ENCODE measurements at regions not wholly inside any gene's neighbourhood (a gene's known extent, or its start where the extent isn't known, plus 50 kb on each side); places are given as distances from the start of the nearest gene placed in this dataset.

DNA sequence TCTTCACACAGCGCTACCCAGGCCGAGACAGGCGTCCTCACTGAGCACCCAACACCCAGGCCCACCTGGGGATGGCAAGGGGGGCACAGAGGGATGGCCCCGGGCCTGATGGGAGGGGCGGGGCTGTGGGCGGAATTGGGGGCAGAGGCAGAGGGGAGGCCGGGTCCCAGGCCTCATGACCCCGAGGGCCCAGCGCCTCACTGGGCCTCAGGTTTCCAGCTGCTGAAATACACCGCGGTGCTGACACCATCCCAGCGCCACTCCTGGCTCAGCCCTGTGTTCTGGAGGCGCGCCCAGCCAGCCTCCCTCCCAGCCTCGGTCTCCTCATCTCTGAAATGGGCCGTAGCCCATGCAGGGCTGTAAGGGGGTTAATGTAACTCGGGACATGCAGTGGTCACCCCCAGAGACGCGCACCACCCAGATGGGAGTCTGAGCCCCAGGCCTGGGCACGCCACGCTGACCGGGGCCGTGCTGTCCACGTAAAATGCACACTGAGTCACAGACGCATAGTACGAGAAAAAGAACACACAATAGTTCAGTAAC lies 82.3 kb downstream of the UNCX start:
- Histone ChIP-seq H3K4me3 (ENCODE audit: low read length) (no peak overlapping the region), H4K8ac (ENCODE audit: low read depth, low read length) (no peak overlapping the region), H3K4me1 (ENCODE audit: control insufficient read depth, low read depth, low read length) (no peaks in the 10 kb centered on the region), H3K27ac (ENCODE audit: low read depth, low read length) (no peak overlapping the region), H2BK120ac (ENCODE audit: low read depth, low read length) (no peak overlapping the region), H3K9ac (ENCODE audit: low read length) (no peak overlapping the region), H3K4ac (ENCODE audit: low read depth, low read length) (no peak overlapping the region), H3K18ac (ENCODE audit: low read length) (no peak overlapping the region), H3K23ac (ENCODE audit: low read length) (no peak overlapping the region), H3K56ac (ENCODE audit: low read length) (no peak overlapping the region), H3K4me2 (ENCODE audit: low read length) (no peak overlapping the region), H2BK5ac (ENCODE audit: low read length) (no peak overlapping the region), H3K79me2 (ENCODE audit: control insufficient read depth, insufficient read depth, low read length) (no peaks in the 10 kb centered on the region), H3K79me1 (ENCODE audit: low read length) (no peaks in the 10 kb centered on the region), H3K27me3 (ENCODE audit: insufficient read depth, low read length, poor library complexity) (no peaks in the 10 kb centered on the region), H2BK15ac (replicated peaks; ENCODE audit: low read depth) (no peak overlapping the region), H4K5ac (ENCODE audit: low read length) (no peak overlapping the region), H3K36me3 (ENCODE audit: control insufficient read depth, insufficient read depth, low read length) (no peaks in the 10 kb centered on the region), H2AK5ac (ENCODE audit: low read length) (no peak overlapping the region)
- DNase-seq, result no peak
- WGBS (ENCODE audit: extremely low coverage, insufficient coverage, low lambda C conversion rate), result no CpG with 5 or more reads among the region's 26 CpGs

DNA sequence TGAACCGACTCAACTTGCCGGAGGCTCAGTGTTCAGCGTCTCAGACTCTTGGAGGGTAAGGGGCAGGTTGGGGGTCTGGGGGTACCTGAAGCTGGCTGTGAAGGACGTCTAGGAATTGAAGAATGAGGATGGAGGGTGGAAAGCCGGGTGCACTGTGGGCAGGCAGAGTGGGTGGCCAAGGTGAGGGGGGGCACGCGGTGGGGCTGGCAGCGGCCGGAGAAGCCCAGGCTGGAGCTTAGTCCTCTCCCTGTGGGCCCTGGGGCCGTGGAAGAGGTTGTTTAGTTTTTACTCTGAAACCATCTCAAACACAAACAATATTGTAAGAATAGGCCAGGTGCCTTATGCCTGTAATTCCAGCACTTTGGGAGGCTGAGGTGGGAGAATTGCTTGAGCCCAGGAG lies 83.4 kb downstream of the UNCX start:
- H3K23ac ChIP-seq (ENCODE audit: low read length), result no peak overlapping the region
- no peaks in the 10 kb centered on the region for H3K79me1 ChIP-seq (ENCODE audit: low read length)
- no peak overlapping the region for H3K4me2 ChIP-seq (ENCODE audit: low read length)
- no peak overlapping the region for H2BK15ac ChIP-seq (replicated peaks; ENCODE audit: low read depth)
- no peak overlapping the region for H3K4me3 ChIP-seq (ENCODE audit: low read length)
- H3K4me1 ChIP-seq (ENCODE audit: control insufficient read depth, low read depth, low read length), result no peaks in the 10 kb centered on the region
- no peak overlapping the region for H4K8ac ChIP-seq (ENCODE audit: low read depth, low read length)
- H3K18ac ChIP-seq (ENCODE audit: low read length), result no peak overlapping the region
- H4K5ac ChIP-seq (ENCODE audit: low read length), result no peak overlapping the region
- no peaks in the 10 kb centered on the region for H3K36me3 ChIP-seq (ENCODE audit: control insufficient read depth, insufficient read depth, low read length)
- no peak overlapping the region for H2AK5ac ChIP-seq (ENCODE audit: low read length)
- no peaks in the 10 kb centered on the region for H3K79me2 ChIP-seq (ENCODE audit: control insufficient read depth, insufficient read depth, low read length)
- H3K4ac ChIP-seq (ENCODE audit: low read depth, low read length), result no peak overlapping the region
- no peak overlapping the region for H3K56ac ChIP-seq (ENCODE audit: low read length)
- no peaks in the 10 kb centered on the region for H3K27me3 ChIP-seq (ENCODE audit: insufficient read depth, low read length, poor library complexity)
- H2BK120ac ChIP-seq (ENCODE audit: low read depth, low read length), result no peak overlapping the region
- no CpG with 5 or more reads among the region's 10 CpGs for WGBS (ENCODE audit: extremely low coverage, insufficient coverage, low lambda C conversion rate)
- no peak overlapping the region for H3K9ac ChIP-seq (ENCODE audit: low read length)
- DNase-seq, result no peak
- H3K27ac ChIP-seq (ENCODE audit: low read depth, low read length), result no peak overlapping the region
- no peak overlapping the region for H2BK5ac ChIP-seq (ENCODE audit: low read length)

DNA sequence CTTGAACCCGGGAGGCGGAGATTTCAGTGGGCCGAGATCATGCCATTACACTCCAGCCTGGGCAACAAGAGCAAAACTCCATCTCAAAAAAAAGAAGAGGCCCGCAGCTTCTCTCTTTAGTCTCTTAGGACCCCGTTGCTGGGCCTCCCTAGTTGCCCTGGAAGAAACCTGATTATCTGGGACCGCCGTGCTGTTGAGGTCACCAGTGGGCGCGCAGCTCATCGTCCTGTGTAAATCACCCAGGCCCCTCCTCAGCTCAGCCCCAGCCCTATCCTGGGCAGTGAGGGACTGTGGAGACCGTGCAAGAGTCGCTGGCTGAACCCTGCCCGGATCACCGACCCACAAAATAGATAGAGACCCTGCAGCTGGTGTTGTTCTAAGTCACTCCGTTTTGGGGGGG lies 85.0 kb downstream of the UNCX start:
- no peak overlapping the region for H3K4me2 ChIP-seq (ENCODE audit: low read length)
- no peak overlapping the region for H3K23ac ChIP-seq (ENCODE audit: low read length)
- DNase-seq, result no peak
- H4K8ac ChIP-seq (ENCODE audit: low read depth, low read length), result no peak overlapping the region
- no peak overlapping the region for H2AK5ac ChIP-seq (ENCODE audit: low read length)
- H3K4me3 ChIP-seq (ENCODE audit: low read length), result no peak overlapping the region
- no peak overlapping the region for H2BK5ac ChIP-seq (ENCODE audit: low read length)
- no peak overlapping the region for H4K5ac ChIP-seq (ENCODE audit: low read length)
- H3K36me3 ChIP-seq (ENCODE audit: control insufficient read depth, insufficient read depth, low read length), result no peaks in the 10 kb centered on the region
- H3K18ac ChIP-seq (ENCODE audit: low read length), result no peak overlapping the region
- no peaks in the 10 kb centered on the region for H3K79me1 ChIP-seq (ENCODE audit: low read length)
- H3K27me3 ChIP-seq (ENCODE audit: insufficient read depth, low read length, poor library complexity), result no peaks in the 10 kb centered on the region
- no peaks in the 10 kb centered on the region for H3K79me2 ChIP-seq (ENCODE audit: control insufficient read depth, insufficient read depth, low read length)
- H3K27ac ChIP-seq (ENCODE audit: low read depth, low read length), result no peak overlapping the region
- WGBS (ENCODE audit: extremely low coverage, insufficient coverage, low lambda C conversion rate), result no CpG with 5 or more reads among the region's 15 CpGs
- H2BK15ac ChIP-seq (replicated peaks; ENCODE audit: low read depth), result no peak overlapping the region
- H3K4ac ChIP-seq (ENCODE audit: low read depth, low read length), result no peak overlapping the region
- no peak overlapping the region for H3K9ac ChIP-seq (ENCODE audit: low read length)
- H3K4me1 ChIP-seq (ENCODE audit: control insufficient read depth, low read depth, low read length), result no peaks in the 10 kb centered on the region
- no peak overlapping the region for H3K56ac ChIP-seq (ENCODE audit: low read length)
- H2BK120ac ChIP-seq (ENCODE audit: low read depth, low read length), result no peak overlapping the region

DNA sequence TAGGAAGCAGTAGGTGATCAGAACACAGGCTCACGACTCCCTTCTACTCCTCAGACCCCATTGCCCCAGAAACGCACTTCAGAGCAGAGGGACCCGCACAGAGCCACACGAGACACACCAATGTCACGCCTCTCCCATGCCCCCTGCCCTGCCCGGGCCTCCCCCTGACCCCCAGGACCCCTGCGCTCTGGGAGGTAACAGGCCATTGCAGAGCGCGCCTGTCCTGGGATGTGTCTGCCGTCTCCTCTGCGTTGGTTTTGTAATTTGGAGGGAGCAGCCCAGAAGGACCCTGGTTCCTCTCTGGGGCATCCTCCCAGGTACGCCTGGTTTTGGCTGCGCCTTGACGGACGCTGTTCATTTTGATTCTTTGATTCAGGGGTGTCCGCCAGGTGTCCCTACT lies 85.4 kb downstream of the UNCX start:
- WGBS (ENCODE audit: extremely low coverage, insufficient coverage, low lambda C conversion rate), result no CpG with 5 or more reads among the region's 16 CpGs
- no peaks in the 10 kb centered on the region for H3K36me3 ChIP-seq (ENCODE audit: control insufficient read depth, insufficient read depth, low read length)

DNA sequence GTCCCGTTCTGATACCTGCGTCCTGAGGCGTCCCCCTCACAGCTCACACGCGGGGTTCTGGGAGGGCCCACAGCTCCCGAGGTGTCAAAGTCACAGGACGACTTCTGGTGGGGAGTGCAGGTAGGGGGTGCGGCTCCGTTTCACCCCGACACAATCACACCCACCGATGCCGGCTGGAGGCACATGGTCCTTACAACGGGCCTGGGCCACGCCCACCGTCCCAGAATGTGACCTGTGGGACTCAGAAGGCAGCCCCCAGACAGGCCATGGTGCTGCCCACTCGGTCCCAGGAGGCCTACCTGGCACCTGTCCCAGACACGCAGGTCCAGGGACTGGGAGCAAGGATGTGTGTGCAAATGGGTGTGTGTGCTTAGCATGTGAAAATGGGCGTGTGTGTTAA lies 86.0 kb downstream of the UNCX start:
- no CpG with 5 or more reads among the region's 18 CpGs for WGBS (ENCODE audit: extremely low coverage, insufficient coverage, low lambda C conversion rate)
- H3K18ac ChIP-seq (ENCODE audit: low read length), result no peak overlapping the region
- H3K27me3 ChIP-seq (ENCODE audit: insufficient read depth, low read length, poor library complexity), result no peaks in the 10 kb centered on the region
- no peak overlapping the region for H3K4me2 ChIP-seq (ENCODE audit: low read length)
- no peak for DNase-seq
- H4K5ac ChIP-seq (ENCODE audit: low read length), result no peak overlapping the region
- no peak overlapping the region for H2BK120ac ChIP-seq (ENCODE audit: low read depth, low read length)
- no peak overlapping the region for H2AK5ac ChIP-seq (ENCODE audit: low read length)
- H2BK5ac ChIP-seq (ENCODE audit: low read length), result no peak overlapping the region
- no peak overlapping the region for H2BK15ac ChIP-seq (replicated peaks; ENCODE audit: low read depth)
- H3K79me1 ChIP-seq (ENCODE audit: low read length), result no peaks in the 10 kb centered on the region
- H3K9ac ChIP-seq (ENCODE audit: low read length), result no peak overlapping the region
- H3K4me1 ChIP-seq (ENCODE audit: control insufficient read depth, low read depth, low read length), result no peaks in the 10 kb centered on the region
- H4K8ac ChIP-seq (ENCODE audit: low read depth, low read length), result no peak overlapping the region
- H3K36me3 ChIP-seq (ENCODE audit: control insufficient read depth, insufficient read depth, low read length), result no peaks in the 10 kb centered on the region
- H3K56ac ChIP-seq (ENCODE audit: low read length), result no peak overlapping the region
- H3K27ac ChIP-seq (ENCODE audit: low read depth, low read length), result no peak overlapping the region
- H3K4ac ChIP-seq (ENCODE audit: low read depth, low read length), result no peak overlapping the region
- no peak overlapping the region for H3K23ac ChIP-seq (ENCODE audit: low read length)
- no peaks in the 10 kb centered on the region for H3K79me2 ChIP-seq (ENCODE audit: control insufficient read depth, insufficient read depth, low read length)
- H3K4me3 ChIP-seq (ENCODE audit: low read length), result no peak overlapping the region

More for the DNA sequence above, 85.4 kb downstream of the UNCX start:
- Histone ChIP-seq H3K4me2 (ENCODE audit: low read length) (no peak overlapping the region), H4K8ac (ENCODE audit: low read depth, low read length) (no peak overlapping the region), H3K9ac (ENCODE audit: low read length) (no peak overlapping the region), H3K4ac (ENCODE audit: low read depth, low read length) (no peak overlapping the region), H3K4me1 (ENCODE audit: control insufficient read depth, low read depth, low read length) (no peaks in the 10 kb centered on the region), H2BK15ac (replicated peaks; ENCODE audit: low read depth) (no peak overlapping the region), H3K27me3 (ENCODE audit: insufficient read depth, low read length, poor library complexity) (no peaks in the 10 kb centered on the region), H2BK120ac (ENCODE audit: low read depth, low read length) (no peak overlapping the region), H3K27ac (ENCODE audit: low read depth, low read length) (no peak overlapping the region), H3K23ac (ENCODE audit: low read length) (no peak overlapping the region), H4K5ac (ENCODE audit: low read length) (no peak overlapping the region), H3K56ac (ENCODE audit: low read length) (no peak overlapping the region), H3K4me3 (ENCODE audit: low read length) (no peak overlapping the region), H2AK5ac (ENCODE audit: low read length) (no peak overlapping the region), H2BK5ac (ENCODE audit: low read length) (no peak overlapping the region), H3K79me2 (ENCODE audit: control insufficient read depth, insufficient read depth, low read length) (no peaks in the 10 kb centered on the region), H3K79me1 (ENCODE audit: low read length) (no peaks in the 10 kb centered on the region), H3K18ac (ENCODE audit: low read length) (no peak overlapping the region)
- no peak for DNase-seq

DNA sequence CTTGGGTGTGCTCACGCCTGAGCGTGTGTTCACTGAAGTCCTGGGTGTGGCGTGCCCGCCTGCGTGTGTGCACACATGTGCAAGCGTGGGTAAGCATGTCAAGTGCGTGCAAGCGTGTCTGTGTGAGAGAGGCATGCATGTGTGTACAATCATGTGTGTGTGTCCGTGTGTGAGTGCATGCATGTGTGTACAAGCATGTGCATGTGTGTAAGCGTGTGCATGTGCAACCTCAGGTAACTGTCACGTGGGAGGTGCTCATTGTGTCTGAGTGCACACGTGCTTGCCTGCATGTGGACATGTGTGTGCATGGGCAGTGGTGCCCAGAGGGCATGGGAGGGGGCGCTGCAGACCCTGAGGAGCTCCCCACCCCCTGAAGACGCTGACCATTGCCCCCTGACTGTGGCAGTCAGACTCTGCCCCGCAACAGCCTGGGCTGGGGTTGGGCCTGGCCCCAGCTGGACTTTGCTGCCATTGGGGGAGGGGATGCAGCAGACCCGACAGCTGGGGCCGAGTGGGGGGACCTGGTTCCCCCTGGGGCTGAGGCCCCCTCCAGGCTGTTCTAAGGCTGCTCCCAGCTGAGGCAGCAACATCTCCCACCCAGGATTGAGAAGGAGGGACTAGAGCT lies 88.1 kb downstream of the UNCX start:
- no peak overlapping the region for H3K4ac ChIP-seq (ENCODE audit: low read depth, low read length)
- no peak for DNase-seq
- no peak overlapping the region for H2BK5ac ChIP-seq (ENCODE audit: low read length)
- H3K27me3 ChIP-seq (ENCODE audit: insufficient read depth, low read length, poor library complexity), result no peaks in the 10 kb centered on the region
- H3K79me2 ChIP-seq (ENCODE audit: control insufficient read depth, insufficient read depth, low read length), result no peaks in the 10 kb centered on the region
- no peak overlapping the region for H4K8ac ChIP-seq (ENCODE audit: low read depth, low read length)
- no peak overlapping the region for H2BK120ac ChIP-seq (ENCODE audit: low read depth, low read length)
- no peak overlapping the region for H3K56ac ChIP-seq (ENCODE audit: low read length)
- H4K5ac ChIP-seq (ENCODE audit: low read length), result no peak overlapping the region
- H3K4me2 ChIP-seq (ENCODE audit: low read length), result no peak overlapping the region
- no CpG with 5 or more reads among the region's 17 CpGs for WGBS (ENCODE audit: extremely low coverage, insufficient coverage, low lambda C conversion rate)
- H3K36me3 ChIP-seq (ENCODE audit: control insufficient read depth, insufficient read depth, low read length), result no peaks in the 10 kb centered on the region
- H2AK5ac ChIP-seq (ENCODE audit: low read length), result no peak overlapping the region
- no peaks in the 10 kb centered on the region for H3K4me1 ChIP-seq (ENCODE audit: control insufficient read depth, low read depth, low read length)
- no peak overlapping the region for H3K4me3 ChIP-seq (ENCODE audit: low read length)
- no peak overlapping the region for H3K9ac ChIP-seq (ENCODE audit: low read length)
- H3K27ac ChIP-seq (ENCODE audit: low read depth, low read length), result no peak overlapping the region
- no peak overlapping the region for H2BK15ac ChIP-seq (replicated peaks; ENCODE audit: low read depth)
- no peak overlapping the region for H3K18ac ChIP-seq (ENCODE audit: low read length)
- H3K23ac ChIP-seq (ENCODE audit: low read length), result no peak overlapping the region
- no peaks in the 10 kb centered on the region for H3K79me1 ChIP-seq (ENCODE audit: low read length)

Measured in mesendoderm (in vitro differentiated cells).